Neural cell (in vitro differentiated cells): ENCODE measurements at regions not wholly inside any gene's neighbourhood (a gene's known extent, or its start where the extent isn't known, plus 50 kb on each side); places are given as distances from the start of the nearest gene placed in this dataset.

Source experiments
- H2AFZ ChIP-seq: fragments of 200-600, 300-800 bp; sonication (generic), shearing (Covaris generic); 2 replicates; pipeline ENCODE4 v1.6.0; 2014; ENCODE audit warnings: low read depth, mild to moderate bottlenecking, antibody characterized with exemption, low read length, moderate library complexity
- H3F3A ChIP-seq: fragments of 200-600 bp; shearing (Covaris generic); 2 replicates; pipeline ENCODE4 v1.6.1; 2016; ENCODE audit warnings: mild to moderate bottlenecking, moderate library complexity, mixed read lengths, antibody characterized with exemption, low read length; ENCODE audit not compliant: insufficient read depth, poor library complexity, severe bottlenecking
- H3K27ac ChIP-seq: fragments of 200-600, 300-800 bp; sonication (generic), shearing (Covaris generic); 2 replicates; pipeline ENCODE4 v1.5.1; 2014; ENCODE audit warnings: mild to moderate bottlenecking, low read length, moderate library complexity
- H3K27me3 ChIP-seq: fragments of 300-800, 200-600 bp; sonication (generic), shearing (Covaris generic); 2 replicates; pipeline ENCODE4 v1.6.0; 2014; ENCODE audit warnings: mild to moderate bottlenecking, low read depth, low read length, moderate library complexity; ENCODE audit not compliant: insufficient read depth
- H3K36me3 ChIP-seq: fragments of 300-800, 200-600 bp; sonication (generic), shearing (Covaris generic); 2 replicates; pipeline ENCODE4 v1.5.1; 2014; ENCODE audit warnings: mild to moderate bottlenecking, antibody characterized with exemption, low read length, moderate library complexity; ENCODE audit not compliant: insufficient read depth
- H3K4me2 ChIP-seq: fragments of 300-800, 200-600 bp; sonication (generic), shearing (Covaris generic); 2 replicates; pipeline ENCODE4 v1.6.0; 2014; ENCODE audit warnings: mild to moderate bottlenecking, low read length
- H3K4me3 ChIP-seq: fragments of 300-800, 200-600 bp; sonication (generic), shearing (Covaris generic); 2 replicates; pipeline ENCODE4 v1.5.1; 2014; ENCODE audit warnings: mild to moderate bottlenecking, low read length, moderate library complexity
- H3K79me2 ChIP-seq: fragments of 200-600 bp; shearing (Covaris generic); replicated peaks from 2 replicates; pipeline ENCODE4 v1.6.0; 2014; ENCODE audit warnings: mild to moderate bottlenecking, low read length, moderate library complexity; ENCODE audit not compliant: insufficient read depth
- H3K9ac ChIP-seq: fragments of 300-800, 200-600 bp; sonication (generic), shearing (Covaris generic); 2 replicates; pipeline ENCODE4 v1.6.1; 2016; ENCODE audit warnings: mild to moderate bottlenecking, low read length, mixed read lengths
- H3K9me2 ChIP-seq: fragments of 200-600 bp; shearing (Covaris generic); 2 replicates; pipeline ENCODE4 v1.6.1; 2016; ENCODE audit warnings: mild to moderate bottlenecking, low read length, mixed read lengths; ENCODE audit not compliant: insufficient read depth
- H3K9me3 ChIP-seq: fragments of 200-600, 300-800 bp; sonication (generic), shearing (Covaris generic); 2 replicates; pipeline ENCODE4 v1.6.1; 2016; ENCODE audit warnings: mild to moderate bottlenecking, mixed run types, low read length, moderate library complexity, mixed read lengths
- H4K20me1 ChIP-seq: fragments of 200-600 bp; shearing (Covaris generic); 2 replicates; pipeline ENCODE4 v1.6.1; 2016; ENCODE audit warnings: mild to moderate bottlenecking, mixed run types; ENCODE audit not compliant: insufficient read depth
- EP300 ChIP-seq: fragments of 450-650 bp; conservative IDR thresholded peaks from 2 replicates; pipeline ENCODE4 v1.6.1; 2014; ENCODE audit warnings: antibody characterized with exemption, mild to moderate bottlenecking, moderate library complexity; ENCODE audit not compliant: poor library complexity, severe bottlenecking
- EZH2 ChIP-seq: fragments of 200-600, 300-800 bp; shearing (Covaris generic), sonication (generic); IDR thresholded peaks from 2 replicates; pipeline ENCODE4 v1.6.1; 2014; ENCODE audit warnings: antibody characterized with exemption, low read length, borderline replicate concordance, mild to moderate bottlenecking; ENCODE audit not compliant: insufficient read depth, poor library complexity, severe bottlenecking
- MXI1 ChIP-seq: fragments of 450-650 bp; conservative IDR thresholded peaks from 2 replicates; pipeline ENCODE4 v1.6.1; 2014; ENCODE audit warnings: antibody characterized with exemption, mild to moderate bottlenecking; ENCODE audit not compliant: poor library complexity, severe bottlenecking
- POLR2AphosphoS5 ChIP-seq: IDR thresholded peaks from 2 replicates; pipeline ENCODE4 v1.6.1; 2012
- RAD21 ChIP-seq: fragments of 450-650 bp; conservative IDR thresholded peaks from 2 replicates; pipeline ENCODE4 v1.6.1; 2014; ENCODE audit warnings: antibody characterized with exemption, mild to moderate bottlenecking, moderate library complexity
- SMC3 ChIP-seq: fragments of 450-650 bp; conservative IDR thresholded peaks from 2 replicates; pipeline ENCODE4 v1.6.1; 2014; ENCODE audit warnings: antibody characterized with exemption, mild to moderate bottlenecking, moderate library complexity; ENCODE audit not compliant: poor library complexity
- TAF1 ChIP-seq: IDR thresholded peaks from 2 replicates; pipeline ENCODE4 v1.6.1; 2012; ENCODE audit warnings: low read depth
- TF ChIP-seq, protein P1 (sequence below): IDR thresholded peaks from 2 replicates; pipeline ENCODE4 v1.6.1; 2012; ENCODE audit warnings: borderline replicate concordance
- TF ChIP-seq, protein P2 (sequence below): fragments of 450-650 bp; IDR thresholded peaks from 2 replicates; pipeline ENCODE4 v1.5.1; 2014; ENCODE audit warnings: antibody characterized with exemption, mild to moderate bottlenecking, moderate library complexity; ENCODE audit not compliant: poor library complexity, severe bottlenecking

DNA sequence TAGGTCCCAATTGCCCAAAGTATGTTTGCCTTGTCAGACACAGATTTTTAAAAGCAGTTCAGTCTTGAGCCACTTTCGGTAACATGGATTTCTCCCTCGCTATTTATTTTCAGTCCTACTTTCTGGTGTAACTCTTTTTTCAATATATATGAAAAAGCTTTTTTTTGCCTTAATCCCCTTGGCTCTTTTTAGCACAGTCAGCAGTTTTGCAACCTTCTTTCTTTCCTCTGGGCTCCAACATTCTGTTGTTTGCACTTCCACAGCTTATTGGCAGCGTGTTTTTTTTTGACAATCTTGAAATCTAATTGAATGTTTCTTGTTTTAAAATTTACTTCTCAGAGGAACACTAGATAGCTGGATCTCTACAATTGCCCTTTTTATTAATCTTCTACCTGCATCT is 429.3 kb upstream of the NBEA start:
- H3K27me3 ChIP-seq = no peaks in the 10 kb centered on the region
- no peak overlapping the region for H3K9ac ChIP-seq
- no peak overlapping the region for H2AFZ ChIP-seq
- no peaks in the 10 kb centered on the region for H3K36me3 ChIP-seq
- no peaks in the 10 kb centered on the region for H3K9me3 ChIP-seq
- H3K9me2 ChIP-seq = no peaks in the 10 kb centered on the region
- H3F3A ChIP-seq = no peaks in the 10 kb centered on the region
- H4K20me1 ChIP-seq = no peaks in the 10 kb centered on the region
- H3K27ac ChIP-seq = no peak overlapping the region
- TF ChIP-seq, protein P1, sequence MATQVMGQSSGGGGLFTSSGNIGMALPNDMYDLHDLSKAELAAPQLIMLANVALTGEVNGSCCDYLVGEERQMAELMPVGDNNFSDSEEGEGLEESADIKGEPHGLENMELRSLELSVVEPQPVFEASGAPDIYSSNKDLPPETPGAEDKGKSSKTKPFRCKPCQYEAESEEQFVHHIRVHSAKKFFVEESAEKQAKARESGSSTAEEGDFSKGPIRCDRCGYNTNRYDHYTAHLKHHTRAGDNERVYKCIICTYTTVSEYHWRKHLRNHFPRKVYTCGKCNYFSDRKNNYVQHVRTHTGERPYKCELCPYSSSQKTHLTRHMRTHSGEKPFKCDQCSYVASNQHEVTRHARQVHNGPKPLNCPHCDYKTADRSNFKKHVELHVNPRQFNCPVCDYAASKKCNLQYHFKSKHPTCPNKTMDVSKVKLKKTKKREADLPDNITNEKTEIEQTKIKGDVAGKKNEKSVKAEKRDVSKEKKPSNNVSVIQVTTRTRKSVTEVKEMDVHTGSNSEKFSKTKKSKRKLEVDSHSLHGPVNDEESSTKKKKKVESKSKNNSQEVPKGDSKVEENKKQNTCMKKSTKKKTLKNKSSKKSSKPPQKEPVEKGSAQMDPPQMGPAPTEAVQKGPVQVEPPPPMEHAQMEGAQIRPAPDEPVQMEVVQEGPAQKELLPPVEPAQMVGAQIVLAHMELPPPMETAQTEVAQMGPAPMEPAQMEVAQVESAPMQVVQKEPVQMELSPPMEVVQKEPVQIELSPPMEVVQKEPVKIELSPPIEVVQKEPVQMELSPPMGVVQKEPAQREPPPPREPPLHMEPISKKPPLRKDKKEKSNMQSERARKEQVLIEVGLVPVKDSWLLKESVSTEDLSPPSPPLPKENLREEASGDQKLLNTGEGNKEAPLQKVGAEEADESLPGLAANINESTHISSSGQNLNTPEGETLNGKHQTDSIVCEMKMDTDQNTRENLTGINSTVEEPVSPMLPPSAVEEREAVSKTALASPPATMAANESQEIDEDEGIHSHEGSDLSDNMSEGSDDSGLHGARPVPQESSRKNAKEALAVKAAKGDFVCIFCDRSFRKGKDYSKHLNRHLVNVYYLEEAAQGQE = no peak
- no peak overlapping the region for H3K4me2 ChIP-seq
- no peaks in the 10 kb centered on the region for H3K79me2 ChIP-seq
- H3K4me3 ChIP-seq = no peak overlapping the region

DNA sequence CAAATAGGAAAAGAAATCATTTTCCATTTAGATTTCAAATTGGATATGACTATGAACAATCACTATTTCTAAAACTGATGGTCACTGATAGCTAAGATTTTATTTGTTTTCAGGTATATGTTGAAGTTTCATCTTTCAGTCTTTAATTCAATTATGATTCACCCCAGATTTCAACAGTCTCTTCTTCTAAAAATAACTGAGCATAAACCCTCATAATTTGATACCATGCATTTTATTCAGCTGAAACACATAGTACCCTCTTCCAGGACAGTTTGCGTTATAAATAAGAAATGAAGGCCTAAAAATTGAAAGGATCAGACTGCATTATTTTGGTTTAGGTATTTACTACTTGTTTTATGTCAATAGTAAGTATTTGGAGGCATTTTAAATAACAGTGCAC is 428.5 kb upstream of the NBEA start:
- Histone ChIP-seq H3K4me3 (no peak overlapping the region), H3K36me3 (no peaks in the 10 kb centered on the region), H3K79me2 (no peaks in the 10 kb centered on the region), H3K9ac (no peak overlapping the region), H3F3A (no peaks in the 10 kb centered on the region), H2AFZ (no peak overlapping the region), H3K27ac (no peak overlapping the region), H4K20me1 (no peaks in the 10 kb centered on the region), H3K9me3 (no peaks in the 10 kb centered on the region), H3K4me2 (no peak overlapping the region), H3K9me2 (no peaks in the 10 kb centered on the region), H3K27me3 (no peaks in the 10 kb centered on the region)
- TF ChIP-seq MXI1 (no peak), SMC3 (no peak), EZH2 (no peak), POLR2AphosphoS5 (no peak), TAF1 (no peak), RAD21 (no peak), EP300 (no peak)
- TF ChIP-seq, protein P2, sequence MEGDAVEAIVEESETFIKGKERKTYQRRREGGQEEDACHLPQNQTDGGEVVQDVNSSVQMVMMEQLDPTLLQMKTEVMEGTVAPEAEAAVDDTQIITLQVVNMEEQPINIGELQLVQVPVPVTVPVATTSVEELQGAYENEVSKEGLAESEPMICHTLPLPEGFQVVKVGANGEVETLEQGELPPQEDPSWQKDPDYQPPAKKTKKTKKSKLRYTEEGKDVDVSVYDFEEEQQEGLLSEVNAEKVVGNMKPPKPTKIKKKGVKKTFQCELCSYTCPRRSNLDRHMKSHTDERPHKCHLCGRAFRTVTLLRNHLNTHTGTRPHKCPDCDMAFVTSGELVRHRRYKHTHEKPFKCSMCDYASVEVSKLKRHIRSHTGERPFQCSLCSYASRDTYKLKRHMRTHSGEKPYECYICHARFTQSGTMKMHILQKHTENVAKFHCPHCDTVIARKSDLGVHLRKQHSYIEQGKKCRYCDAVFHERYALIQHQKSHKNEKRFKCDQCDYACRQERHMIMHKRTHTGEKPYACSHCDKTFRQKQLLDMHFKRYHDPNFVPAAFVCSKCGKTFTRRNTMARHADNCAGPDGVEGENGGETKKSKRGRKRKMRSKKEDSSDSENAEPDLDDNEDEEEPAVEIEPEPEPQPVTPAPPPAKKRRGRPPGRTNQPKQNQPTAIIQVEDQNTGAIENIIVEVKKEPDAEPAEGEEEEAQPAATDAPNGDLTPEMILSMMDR = no peak
- TF ChIP-seq, protein P1 = no peak
